ENCODE measurements at regions not wholly inside any gene's neighbourhood (a gene's known extent, or its start where the extent isn't known, plus 50 kb on each side); places are given as distances from the start of the nearest gene placed in this dataset.

DNA sequence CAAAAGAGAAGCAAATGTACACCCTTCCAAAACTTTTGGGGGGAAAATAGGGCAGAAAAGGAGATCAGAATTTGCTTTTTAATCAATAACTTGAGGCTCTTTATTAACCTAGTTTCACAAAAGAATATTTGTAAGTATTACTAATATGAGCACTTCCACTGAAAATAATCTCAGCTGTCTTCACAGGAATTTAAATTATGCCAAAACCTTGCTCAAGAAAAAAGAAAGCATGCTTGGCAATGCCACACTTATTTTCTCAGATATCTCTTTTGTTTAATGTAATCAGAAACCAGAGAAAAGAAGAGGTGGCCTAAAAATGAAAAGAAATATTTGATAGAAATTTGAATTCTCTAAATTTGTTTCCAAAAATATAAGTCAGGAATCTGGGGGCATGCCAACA is 234.9 kb upstream of the GPC6 start:
- Histone ChIP-seq H4K20me1 (replicated peaks; ENCODE audit: control insufficient read depth, extremely low read depth, insufficient read depth, low read length) (no peaks in the 10 kb centered on the region), H3K4me1 (ENCODE audit: control insufficient read depth, extremely low read depth, insufficient read depth, low read length) (no peaks in the 10 kb centered on the region), H3K27me3 (ENCODE audit: control insufficient read depth in 2 of 2, insufficient read depth in 2 of 2, low read length in 2 of 2) (no peaks in the 10 kb centered on the region), H3K79me2 (ENCODE audit: control insufficient read depth, insufficient read depth, low read length) (no peaks in the 10 kb centered on the region), H3K36me3 (ENCODE audit: control insufficient read depth in 2 of 2, extremely low read depth in 1 of 2, insufficient read depth in 2 of 2, low read length in 2 of 2) (no peaks in the 10 kb centered on the region), H3K27ac (ENCODE audit: insufficient read depth, low read depth, low read length) (no peak overlapping the region), H2AFZ (ENCODE audit: low read depth, low read length) (no peak overlapping the region), H3K4me2 (ENCODE audit: insufficient read depth, low read length) (no peak overlapping the region), H3K9ac (replicated peaks; ENCODE audit: extremely low read depth, insufficient read depth, low read length) (no peak overlapping the region), H3K9me3 (replicated peaks; ENCODE audit: control insufficient read depth, insufficient read depth, low read length) (no peaks in the 10 kb centered on the region), H3K4me3 (replicated peaks in 1 of 3; ENCODE audit: insufficient read depth in 1 of 3, low read depth in 1 of 3, low read length in 3 of 3) (no peak overlapping the region), H3K9me1 (replicated peaks; ENCODE audit: control insufficient read depth, extremely low read depth, insufficient read depth, low read length) (no peaks in the 10 kb centered on the region)
- dilution Hi-C loops (cut with MboI; ENCODE audit: extremely low pct_ligation_motif_present, low sequenced_read_pairs), result no loop called here
- ChIA-PET POLR2A (no interaction called here), CTCF (no interaction called here)
- intact Hi-C loops (cut with micrococcal nuclease), result no loop called here
- FAIRE-seq (no peak), DNase-seq (ENCODE audit: low read depth, low spot score) (no peak)
- TF ChIP-seq, protein P1, sequence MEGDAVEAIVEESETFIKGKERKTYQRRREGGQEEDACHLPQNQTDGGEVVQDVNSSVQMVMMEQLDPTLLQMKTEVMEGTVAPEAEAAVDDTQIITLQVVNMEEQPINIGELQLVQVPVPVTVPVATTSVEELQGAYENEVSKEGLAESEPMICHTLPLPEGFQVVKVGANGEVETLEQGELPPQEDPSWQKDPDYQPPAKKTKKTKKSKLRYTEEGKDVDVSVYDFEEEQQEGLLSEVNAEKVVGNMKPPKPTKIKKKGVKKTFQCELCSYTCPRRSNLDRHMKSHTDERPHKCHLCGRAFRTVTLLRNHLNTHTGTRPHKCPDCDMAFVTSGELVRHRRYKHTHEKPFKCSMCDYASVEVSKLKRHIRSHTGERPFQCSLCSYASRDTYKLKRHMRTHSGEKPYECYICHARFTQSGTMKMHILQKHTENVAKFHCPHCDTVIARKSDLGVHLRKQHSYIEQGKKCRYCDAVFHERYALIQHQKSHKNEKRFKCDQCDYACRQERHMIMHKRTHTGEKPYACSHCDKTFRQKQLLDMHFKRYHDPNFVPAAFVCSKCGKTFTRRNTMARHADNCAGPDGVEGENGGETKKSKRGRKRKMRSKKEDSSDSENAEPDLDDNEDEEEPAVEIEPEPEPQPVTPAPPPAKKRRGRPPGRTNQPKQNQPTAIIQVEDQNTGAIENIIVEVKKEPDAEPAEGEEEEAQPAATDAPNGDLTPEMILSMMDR (IDR thresholded peaks at IDR 0.05; ENCODE audit: extremely low read depth in 1 of 2, insufficient read depth in 1 of 2, low read depth in 1 of 2, low read length in 2 of 2), result no peak
- TF ChIP-seq EZH2 (IDR thresholded peaks at IDR 0.05; ENCODE audit: borderline replicate concordance, low read depth, low read length, severe bottlenecking), result no peak
- no peak for TF ChIP-seq POLR2AphosphoS5 (IDR thresholded peaks at IDR 0.05; ENCODE audit: insufficient read depth, low read depth, low read length)
- no peak for TF ChIP-seq MYC (IDR thresholded peaks at IDR 0.05; ENCODE audit: low read depth, low read length)
- no peak for TF ChIP-seq GATA2 (IDR thresholded peaks at IDR 0.05; ENCODE audit: insufficient read depth, insufficient read length, low read depth, low read length)
- TF ChIP-seq, protein P2, sequence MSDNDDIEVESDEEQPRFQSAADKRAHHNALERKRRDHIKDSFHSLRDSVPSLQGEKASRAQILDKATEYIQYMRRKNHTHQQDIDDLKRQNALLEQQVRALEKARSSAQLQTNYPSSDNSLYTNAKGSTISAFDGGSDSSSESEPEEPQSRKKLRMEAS (IDR thresholded peaks at IDR 0.05; ENCODE audit: insufficient read depth, insufficient read length), result no peak
- no TSS peak for BruUV-seq (replicated peaks)

DNA sequence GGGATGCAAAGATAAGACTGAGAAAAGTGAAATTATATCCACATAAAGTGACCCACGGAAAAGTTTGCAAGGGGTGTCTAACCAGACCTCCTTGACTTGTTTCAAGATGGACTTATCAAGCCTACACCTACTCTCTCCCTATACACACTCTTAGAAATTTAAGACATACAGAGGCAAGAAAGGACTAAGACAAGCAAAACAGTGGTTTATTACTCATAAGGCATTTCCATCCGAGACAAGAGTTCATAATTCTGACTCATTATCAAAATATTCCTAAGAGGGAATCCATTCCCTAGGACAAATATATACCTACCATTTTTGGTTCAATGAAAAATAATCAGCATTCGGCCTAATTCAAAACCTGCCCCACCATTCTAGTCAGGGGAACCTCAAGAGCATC is 232.6 kb upstream of the GPC6 start:
- ChIA-PET CTCF (no interaction called here), POLR2A (no interaction called here)
- Histone ChIP-seq H3K9me1 (replicated peaks; ENCODE audit: control insufficient read depth, extremely low read depth, insufficient read depth, low read length) (no peaks in the 10 kb centered on the region), H2AFZ (ENCODE audit: low read depth, low read length) (no peak overlapping the region), H3K9ac (replicated peaks; ENCODE audit: extremely low read depth, insufficient read depth, low read length) (no peak overlapping the region), H3K9me3 (replicated peaks; ENCODE audit: control insufficient read depth, insufficient read depth, low read length) (peaks cover 5% of the 10 kb centered on the region), H3K4me2 (ENCODE audit: insufficient read depth, low read length) (no peak overlapping the region), H3K79me2 (ENCODE audit: control insufficient read depth, insufficient read depth, low read length) (no peaks in the 10 kb centered on the region), H4K20me1 (replicated peaks; ENCODE audit: control insufficient read depth, extremely low read depth, insufficient read depth, low read length) (no peaks in the 10 kb centered on the region), H3K27ac (ENCODE audit: insufficient read depth, low read depth, low read length) (no peak overlapping the region), H3K27me3 (ENCODE audit: control insufficient read depth in 2 of 2, insufficient read depth in 2 of 2, low read length in 2 of 2) (no peaks in the 10 kb centered on the region), H3K4me1 (ENCODE audit: control insufficient read depth, extremely low read depth, insufficient read depth, low read length) (no peaks in the 10 kb centered on the region), H3K4me3 (replicated peaks in 1 of 3; ENCODE audit: insufficient read depth in 1 of 3, low read depth in 1 of 3, low read length in 3 of 3) (no peak overlapping the region), H3K36me3 (ENCODE audit: control insufficient read depth in 2 of 2, extremely low read depth in 1 of 2, insufficient read depth in 2 of 2, low read length in 2 of 2) (no peaks in the 10 kb centered on the region)
- TF ChIP-seq FOS (IDR thresholded peaks at IDR 0.05; ENCODE audit: borderline replicate concordance, insufficient read depth, low read length), result no peak
- no peak for TF ChIP-seq GATA2 (IDR thresholded peaks at IDR 0.05; ENCODE audit: insufficient read depth, insufficient read length, low read depth, low read length)
- TF ChIP-seq, protein P1 (IDR thresholded peaks at IDR 0.05; ENCODE audit: extremely low read depth in 1 of 2, insufficient read depth in 1 of 2, low read depth in 1 of 2, low read length in 2 of 2), result no peak
- TF ChIP-seq, protein P2 (IDR thresholded peaks at IDR 0.05; ENCODE audit: insufficient read depth, insufficient read length), result no peak
- dilution Hi-C loops (cut with MboI; ENCODE audit: extremely low pct_ligation_motif_present, low sequenced_read_pairs) (no loop called here), intact Hi-C loops (cut with micrococcal nuclease) (no loop called here)
- no peak for DNase-seq (ENCODE audit: low read depth, low spot score)
- FAIRE-seq, result no peak
- no TSS peak for BruUV-seq (replicated peaks)

All from endothelial cell of umbilical vein (primary cell).